ENCODE measurements at regions not wholly inside any gene's neighbourhood (a gene's known extent, or its start where the extent isn't known, plus 50 kb on each side); places are given as distances from the start of the nearest gene placed in this dataset.
A peak's percentile ranks its signal among the peaks of the same experiment; 100 is the strongest.

- Mint-ChIP-seq H3K4me3 (no peak overlapping the region), H3K9me3 (peaks cover 0 to 17% (median 3%) of the 10 kb centered on the region in 7 donors), H3K36me3 (no peaks in the 10 kb centered on the region), H3K4me1 (no peaks in the 10 kb centered on the region), H3K27me3 (peaks cover 22 to 44% (median 29%) of the 10 kb centered on the region in 3 donors), H3K27ac (no peak overlapping the region)
- ATAC-seq (ENCODE audit: low read depth in 2 of 2) (no peak), DNase-seq (no peak)
Observed at GRCh38 chr20:56826306-56826704, 197.2 kb downstream of the TFAP2C start.

- Mint-ChIP-seq H3K4me1 (no peaks in the 10 kb centered on the region), H3K4me3 (peak overlapping the region in 1 of 8 donors; percentile 29), H3K27ac (no peak overlapping the region), H3K36me3 (no peaks in the 10 kb centered on the region), H3K9me3 (peaks cover 0 to 18% (median 3%) of the 10 kb centered on the region in 7 donors), H3K27me3 (peaks cover 24 to 40% (median 35%) of the 10 kb centered on the region in 3 donors)
- ATAC-seq (ENCODE audit: low read depth in 2 of 2) (no peak), DNase-seq (no peak)
Observed at GRCh38 chr20:56826705-56827665, 197.9 kb downstream of the TFAP2C start.

GRCh38 chr20:56827763-56828162 lies 198.7 kb downstream of the TFAP2C start:
- ATAC-seq (ENCODE audit: low read depth in 2 of 2) (no peak), DNase-seq (no peak)
- Mint-ChIP-seq H3K36me3 (no peaks in the 10 kb centered on the region), H3K4me3 (no peak overlapping the region), H3K4me1 (no peaks in the 10 kb centered on the region), H3K27me3 (peaks cover 25 to 43% (median 35%) of the 10 kb centered on the region in 3 donors), H3K27ac (no peak overlapping the region), H3K9me3 (peaks cover 0 to 19% (median 3%) of the 10 kb centered on the region in 7 donors)

GRCh38 chr20:56828402-56828801 lies 199.3 kb downstream of the TFAP2C start:
- Mint-ChIP-seq H3K4me1 (no peaks in the 10 kb centered on the region), H3K27me3 (peaks cover 25 to 45% (median 36%) of the 10 kb centered on the region in 3 donors), H3K4me3 (no peak overlapping the region), H3K9me3 (peaks cover 0 to 19% (median 3%) of the 10 kb centered on the region in 7 donors), H3K27ac (no peak overlapping the region), H3K36me3 (no peaks in the 10 kb centered on the region)
- ATAC-seq (ENCODE audit: low read depth in 2 of 2) (no peak), DNase-seq (no peak)

- ATAC-seq (ENCODE audit: low read depth in 2 of 2), result no peak
- Mint-ChIP-seq H3K27me3 (peaks cover 25 to 45% (median 36%) of the 10 kb centered on the region in 3 donors), H3K27ac (no peak overlapping the region), H3K36me3 (no peaks in the 10 kb centered on the region), H3K9me3 (peaks cover 0 to 16% (median 3%) of the 10 kb centered on the region in 7 donors), H3K4me1 (no peaks in the 10 kb centered on the region), H3K4me3 (no peak overlapping the region)
- no peak for DNase-seq
Observed at GRCh38 chr20:56829788-56830385, 200.8 kb downstream of the TFAP2C start.

GRCh38 chr20:56831795-56832194 lies 202.7 kb downstream of the TFAP2C start:
- H3K27me3 Mint-ChIP-seq, result peaks cover 25 to 41% (median 41%) of the 10 kb centered on the region in 3 donors
- no peaks in the 10 kb centered on the region for H3K4me1 Mint-ChIP-seq
- peaks cover 0 to 9% (median 3%) of the 10 kb centered on the region in 7 donors for H3K9me3 Mint-ChIP-seq
- no peaks in the 10 kb centered on the region for H3K36me3 Mint-ChIP-seq
- DNase-seq (no peak), ATAC-seq (ENCODE audit: low read depth in 2 of 2) (no peak)
- peak overlapping the region in 1 of 8 donors; percentile 6 for H3K4me3 Mint-ChIP-seq
- no peak overlapping the region for H3K27ac Mint-ChIP-seq

GRCh38 chr20:56833427-56833826 lies 204.3 kb downstream of the TFAP2C start:
- Mint-ChIP-seq H3K4me3 (no peak overlapping the region), H3K4me1 (no peaks in the 10 kb centered on the region), H3K27me3 (peaks cover 25 to 41% (median 26%) of the 10 kb centered on the region in 3 donors), H3K36me3 (no peaks in the 10 kb centered on the region), H3K27ac (no peak overlapping the region), H3K9me3 (peaks cover 0 to 9% (median 3%) of the 10 kb centered on the region in 7 donors)
- ATAC-seq (ENCODE audit: low read depth in 2 of 2) (no peak), DNase-seq (no peak)

- no peak for ATAC-seq (ENCODE audit: low read depth in 2 of 2)
- DNase-seq, result no peak
- Mint-ChIP-seq H3K36me3 (no peaks in the 10 kb centered on the region), H3K4me1 (no peaks in the 10 kb centered on the region), H3K9me3 (peaks cover 3 to 10% (median 5%) of the 10 kb centered on the region in 7 donors), H3K27ac (no peak overlapping the region), H3K4me3 (peak overlapping the region in 1 of 8 donors; percentile 2), H3K27me3 (peaks cover 5 to 25% (median 11%) of the 10 kb centered on the region in 3 donors)
Observed at GRCh38 chr20:56835829-56836550, 206.9 kb downstream of the TFAP2C start.

GRCh38 chr20:56839222-56839621 lies 210.1 kb downstream of the TFAP2C start:
- peaks cover 0 to 13% (median 6%) of the 10 kb centered on the region in 3 donors for H3K27me3 Mint-ChIP-seq
- no peak for DNase-seq
- no peaks in the 10 kb centered on the region for H3K4me1 Mint-ChIP-seq
- H3K36me3 Mint-ChIP-seq, result no peaks in the 10 kb centered on the region
- no peak for ATAC-seq (ENCODE audit: low read depth in 2 of 2)
- H3K9me3 Mint-ChIP-seq, result peaks cover 0 to 10% (median 5%) of the 10 kb centered on the region in 7 donors
- H3K4me3 Mint-ChIP-seq, result no peak overlapping the region
- H3K27ac Mint-ChIP-seq, result no peak overlapping the region

GRCh38 chr20:56839786-56840185 lies 210.7 kb downstream of the TFAP2C start:
- DNase-seq (no peak), ATAC-seq (ENCODE audit: low read depth in 2 of 2) (no peak)
- H3K27ac Mint-ChIP-seq, result no peak overlapping the region
- H3K4me1 Mint-ChIP-seq, result no peaks in the 10 kb centered on the region
- peaks cover 0 to 17% (median 6%) of the 10 kb centered on the region in 3 donors for H3K27me3 Mint-ChIP-seq
- H3K36me3 Mint-ChIP-seq, result no peaks in the 10 kb centered on the region
- peaks cover 0 to 10% (median 4%) of the 10 kb centered on the region in 7 donors for H3K9me3 Mint-ChIP-seq
- no peak overlapping the region for H3K4me3 Mint-ChIP-seq

- Mint-ChIP-seq H3K27ac (no peak overlapping the region), H3K4me1 (no peaks in the 10 kb centered on the region), H3K9me3 (peaks cover 0 to 10% (median 4%) of the 10 kb centered on the region in 7 donors), H3K36me3 (no peaks in the 10 kb centered on the region), H3K27me3 (peaks cover 0 to 17% (median 6%) of the 10 kb centered on the region in 3 donors), H3K4me3 (no peak overlapping the region)
- no peak for ATAC-seq (ENCODE audit: low read depth in 2 of 2)
- DNase-seq, result no peak
Observed at GRCh38 chr20:56840716-56841261, 211.7 kb downstream of the TFAP2C start.

- peaks cover 0 to 10% (median 6%) of the 10 kb centered on the region in 3 donors for H3K27me3 Mint-ChIP-seq
- no peak overlapping the region for H3K4me3 Mint-ChIP-seq
Observed at GRCh38 chr20:56841346-56841908, 212.3 kb downstream of the TFAP2C start.

GRCh38 chr20:56842056-56842455 lies 212.9 kb downstream of the TFAP2C start:
- Mint-ChIP-seq H3K9me3 (peaks cover 0 to 10% (median 4%) of the 10 kb centered on the region in 7 donors), H3K36me3 (no peaks in the 10 kb centered on the region), H3K27me3 (peaks cover 4 to 9% (median 9%) of the 10 kb centered on the region in 3 donors), H3K27ac (no peak overlapping the region), H3K4me3 (no peak overlapping the region), H3K4me1 (no peaks in the 10 kb centered on the region)
- ATAC-seq (ENCODE audit: low read depth in 2 of 2), result no peak
- no peak for DNase-seq

More at GRCh38 chr20:56841346-56841908, 212.3 kb downstream of the TFAP2C start:
- Mint-ChIP-seq H3K27ac (no peak overlapping the region), H3K36me3 (no peaks in the 10 kb centered on the region), H3K9me3 (peaks cover 0 to 10% (median 4%) of the 10 kb centered on the region in 7 donors), H3K4me1 (no peaks in the 10 kb centered on the region)
- ATAC-seq (ENCODE audit: low read depth in 2 of 2) (no peak), DNase-seq (no peak)

Measured in naive B cell (primary cell).